Mesothelial cell of epicardium (in vitro differentiated cells): ENCODE measurements at regions not wholly inside any gene's neighbourhood (a gene's known extent, or its start where the extent isn't known, plus 50 kb on each side); places are given as distances from the start of the nearest gene placed in this dataset.

Source experiments
- DNase-seq, 2 experiments: peaks; one replicate each; pipeline ENCODE4 v3.0.0; 2021; ENCODE audit warnings: low spot score in 2 of 2; ENCODE audit not compliant: unreplicated experiment in 2 of 2
- H3K27ac Mint-ChIP-seq: 2 replicates; pipeline ENCODE4 v1.8.0; 2021; ENCODE audit warnings: mixed read lengths
- H3K27me3 Mint-ChIP-seq: 2 replicates; pipeline ENCODE4 v1.8.0; 2021; ENCODE audit warnings: low read depth, mixed read lengths
- H3K36me3 Mint-ChIP-seq: 2 replicates; pipeline ENCODE4 v1.8.0; 2021; ENCODE audit warnings: mixed read lengths
- H3K4me1 Mint-ChIP-seq: 2 replicates; pipeline ENCODE4 v1.8.0; 2021; ENCODE audit warnings: mixed read lengths
- H3K4me3 Mint-ChIP-seq: 2 replicates; pipeline ENCODE4 v1.8.0; 2021; ENCODE audit warnings: mild to moderate bottlenecking, moderate library complexity, mixed read lengths
- H3K9me3 Mint-ChIP-seq: 2 replicates; pipeline ENCODE4 v1.8.0; 2021; ENCODE audit warnings: mixed read lengths
- CTCF ChIP-seq: fragments of 200-600 bp; sonication (generic); IDR thresholded peaks from one replicate; pipeline ENCODE4 v1.5.0; 2021; ENCODE audit warnings: antibody characterized with exemption; ENCODE audit not compliant: unreplicated experiment

- Mint-ChIP-seq H3K27me3 (peaks cover 4% of the 10 kb centered on the region), H3K4me1 (no peaks in the 10 kb centered on the region), H3K27ac (no peak overlapping the region), H3K9me3 (no peaks in the 10 kb centered on the region), H3K36me3 (no peaks in the 10 kb centered on the region), H3K4me3 (no peak overlapping the region)
- TF ChIP-seq CTCF = no peak
- no peak for DNase-seq
These were observed 150.3 kb downstream of the GPAT3 start for GRCh38 chr4:83686166-83686565.

DNA sequence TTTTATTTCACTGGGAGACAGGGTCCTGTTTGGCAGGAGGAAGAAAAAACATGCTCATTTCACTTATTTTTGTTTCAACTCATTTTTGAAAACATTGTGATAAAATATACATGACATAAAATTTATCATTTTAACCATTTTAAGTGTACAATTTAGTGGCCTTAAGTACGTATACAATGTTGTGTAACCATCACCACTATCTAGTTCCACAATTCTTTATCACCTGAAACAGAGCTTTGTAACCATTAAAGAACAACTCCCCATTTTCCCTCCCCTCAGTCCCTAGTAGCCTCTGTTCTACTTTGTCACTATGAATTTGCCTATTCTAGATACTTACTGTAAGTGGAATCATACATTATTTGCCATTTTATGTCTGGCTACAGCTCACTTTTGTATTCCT, 143.8 kb downstream of the GPAT3 start:
- H3K27me3 Mint-ChIP-seq = peaks cover 5% of the 10 kb centered on the region
- no peak for DNase-seq
- H3K4me1 Mint-ChIP-seq = peaks cover 4% of the 10 kb centered on the region
- no peak for TF ChIP-seq CTCF
- H3K4me3 Mint-ChIP-seq = no peak overlapping the region
- no peak overlapping the region for H3K27ac Mint-ChIP-seq
- H3K36me3 Mint-ChIP-seq = no peaks in the 10 kb centered on the region
- H3K9me3 Mint-ChIP-seq = no peaks in the 10 kb centered on the region

- no peak overlapping the region for H3K27ac Mint-ChIP-seq
- no peak overlapping the region for H3K4me3 Mint-ChIP-seq
- TF ChIP-seq CTCF = no peak
- H3K4me1 Mint-ChIP-seq = peaks cover 4% of the 10 kb centered on the region
- DNase-seq = no peak
- peaks cover 5% of the 10 kb centered on the region for H3K27me3 Mint-ChIP-seq
- H3K36me3 Mint-ChIP-seq = no peaks in the 10 kb centered on the region
- no peaks in the 10 kb centered on the region for H3K9me3 Mint-ChIP-seq
These were observed 143.3 kb downstream of the GPAT3 start for GRCh38 chr4:83679254-83679653.

DNA sequence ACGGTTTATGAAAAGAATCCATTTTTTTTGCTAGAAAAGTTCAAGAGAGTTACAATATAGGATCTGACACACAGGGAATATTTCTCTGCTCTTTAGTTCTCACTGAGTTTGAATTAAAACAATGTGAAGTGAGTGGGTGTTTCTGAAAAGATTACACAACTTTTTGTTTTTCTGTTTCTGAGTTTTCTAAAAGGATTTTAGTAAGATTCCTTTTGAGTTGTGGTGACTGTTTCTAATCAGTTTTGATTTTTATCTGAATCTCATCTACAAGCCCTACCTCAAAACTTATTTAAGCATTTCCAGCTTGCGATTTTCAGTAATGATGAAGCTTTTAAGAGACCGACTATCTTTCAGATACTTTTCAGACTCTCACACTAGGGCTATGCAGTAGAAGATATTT, 141.7 kb downstream of the GPAT3 start:
- peaks cover 5% of the 10 kb centered on the region for H3K27me3 Mint-ChIP-seq
- no peak overlapping the region for H3K4me3 Mint-ChIP-seq
- no peak for DNase-seq
- no peak overlapping the region for H3K27ac Mint-ChIP-seq
- H3K9me3 Mint-ChIP-seq = no peaks in the 10 kb centered on the region
- no peak for TF ChIP-seq CTCF
- H3K4me1 Mint-ChIP-seq = peaks cover 4% of the 10 kb centered on the region
- no peaks in the 10 kb centered on the region for H3K36me3 Mint-ChIP-seq

- no peak for TF ChIP-seq CTCF
These were observed 128.8 kb downstream of the GPAT3 start for GRCh38 chr4:83664741-83665140.

DNA sequence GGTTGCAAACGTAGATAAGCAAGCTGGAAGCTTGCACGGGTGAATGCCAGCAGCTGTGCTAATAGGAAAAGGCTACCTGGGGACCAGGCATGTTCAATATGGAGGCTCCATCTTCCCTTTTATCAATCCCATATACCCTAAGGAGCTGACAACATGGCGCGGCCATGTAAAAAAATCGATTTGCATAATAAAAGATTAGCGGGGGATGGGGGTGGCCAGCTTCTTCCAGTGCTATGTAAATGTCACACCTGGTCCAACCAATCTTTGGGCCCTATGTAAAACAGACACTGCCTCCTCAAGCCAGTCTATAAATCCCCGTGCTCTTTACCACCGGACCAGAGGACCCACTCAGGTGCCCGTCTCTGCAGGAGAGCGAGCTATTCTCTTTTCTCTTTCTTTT, 128.2 kb downstream of the GPAT3 start:
- no peak for DNase-seq
- no peaks in the 10 kb centered on the region for H3K4me1 Mint-ChIP-seq
- H3K36me3 Mint-ChIP-seq = no peaks in the 10 kb centered on the region
- H3K4me3 Mint-ChIP-seq = no peak overlapping the region
- H3K27me3 Mint-ChIP-seq = peaks cover 3% of the 10 kb centered on the region
- no peak for TF ChIP-seq CTCF
- H3K27ac Mint-ChIP-seq = no peak overlapping the region
- H3K9me3 Mint-ChIP-seq = no peaks in the 10 kb centered on the region

More at GRCh38 chr4:83664741-83665140, 128.8 kb downstream of the GPAT3 start:
- Mint-ChIP-seq H3K36me3 (no peaks in the 10 kb centered on the region), H3K27ac (no peak overlapping the region), H3K4me1 (no peaks in the 10 kb centered on the region), H3K4me3 (no peak overlapping the region), H3K27me3 (peaks cover 3% of the 10 kb centered on the region), H3K9me3 (no peaks in the 10 kb centered on the region)
- no peak for DNase-seq
